ENCODE measurements at regions not wholly inside any gene's neighbourhood (a gene's known extent, or its start where the extent isn't known, plus 50 kb on each side); places are given as distances from the start of the nearest gene placed in this dataset.

DNA sequence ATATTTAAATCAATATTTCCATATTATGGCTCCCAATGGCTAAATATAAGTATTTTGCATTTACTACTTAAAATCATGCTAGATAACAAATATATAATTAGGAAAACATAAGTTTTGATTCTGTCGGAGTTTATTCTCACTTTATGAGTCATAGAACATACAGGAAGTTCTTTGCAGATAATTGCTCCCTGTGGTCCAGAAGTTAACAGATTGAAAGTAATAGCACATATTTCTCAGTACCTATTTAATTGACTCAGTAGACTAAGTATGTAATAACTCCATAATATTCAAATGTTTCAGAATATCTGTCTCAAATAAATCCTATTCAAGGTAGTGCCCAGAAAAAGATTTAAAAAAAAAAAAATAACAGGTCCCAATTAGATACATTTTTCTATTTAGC, 806.0 kb upstream of the ATXN7L3B start:
- TF ChIP-seq SP2 (IDR thresholded peaks at IDR 0.05; ENCODE audit: low read length) (no peak), SIX5 (IDR thresholded peaks at IDR 0.05; ENCODE audit: low read depth, low read length) (no peak), SRF (IDR thresholded peaks at IDR 0.05; ENCODE audit: low read depth, low read length) (no peak), JUND (IDR thresholded peaks at IDR 0.05; ENCODE audit: low read length) (no peak), EGR1 (IDR thresholded peaks at IDR 0.05; ENCODE audit: borderline replicate concordance, low read depth, low read length) (no peak), ASH2L (IDR thresholded peaks at IDR 0.05; ENCODE audit: low read length) (no peak), CTBP2 (IDR thresholded peaks at IDR 0.05; ENCODE audit: borderline replicate concordance, insufficient read depth, insufficient read length, low read length) (no peak)
- TF ChIP-seq, protein P1, sequence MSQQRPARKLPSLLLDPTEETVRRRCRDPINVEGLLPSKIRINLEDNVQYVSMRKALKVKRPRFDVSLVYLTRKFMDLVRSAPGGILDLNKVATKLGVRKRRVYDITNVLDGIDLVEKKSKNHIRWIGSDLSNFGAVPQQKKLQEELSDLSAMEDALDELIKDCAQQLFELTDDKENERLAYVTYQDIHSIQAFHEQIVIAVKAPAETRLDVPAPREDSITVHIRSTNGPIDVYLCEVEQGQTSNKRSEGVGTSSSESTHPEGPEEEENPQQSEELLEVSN (IDR thresholded peaks at IDR 0.05): no peak
- no peak overlapping the region for H3K27ac ChIP-seq (ENCODE audit: low read depth, low read length)
- H3K9me3 ChIP-seq (ENCODE audit: insufficient read depth in 2 of 2, low read depth in 1 of 2, low read length in 1 of 2): no peaks in the 10 kb centered on the region
- no peak overlapping the region for H2BK15ac ChIP-seq (ENCODE audit: low read length)
- no peak overlapping the region for H3K4ac ChIP-seq (replicated peaks; ENCODE audit: insufficient read length, low read depth, low read length)
- no peak overlapping the region for H3K18ac ChIP-seq (ENCODE audit: extremely low read depth, low read length)
- FAIRE-seq (no peak), DNase-seq (ENCODE audit: low read depth in 1 of 2, low spot score in 2 of 2) (no peak)
- H4K5ac ChIP-seq (ENCODE audit: insufficient read length, low read depth, low read length): no peak overlapping the region
- H2AFZ ChIP-seq (ENCODE audit: low read length): no peak overlapping the region
- no peaks in the 10 kb centered on the region for H4K20me1 ChIP-seq (replicated peaks in 1 of 2; ENCODE audit: control insufficient read depth in 1 of 2, insufficient read depth in 2 of 2, low read length in 2 of 2)
- no peaks in the 10 kb centered on the region for H3K23me2 ChIP-seq (ENCODE audit: low read depth, low read length)
- no peak overlapping the region for H3K56ac ChIP-seq (replicated peaks; ENCODE audit: insufficient read length, low read depth, low read length)
- H3K36me3 ChIP-seq (ENCODE audit: control insufficient read depth in 2 of 4, insufficient read depth in 4 of 4, low read length in 3 of 4): no peaks in the 10 kb centered on the region
- CTCF ChIA-PET (ENCODE audit: partially characterized antibody): interaction anchor here (0.6 kb wide), 1 partner anchor 134 kb away, joined by 3 read pairs; no protein-coding TSS in a partner anchor
- no peak overlapping the region for H2BK5ac ChIP-seq (ENCODE audit: low read depth, low read length)
- POLR2A ChIA-PET (ENCODE audit: partially characterized antibody): no interaction called here
- H4K8ac ChIP-seq (ENCODE audit: extremely low read depth, insufficient read depth, low read length): no peak overlapping the region
- H2BK120ac ChIP-seq (replicated peaks; ENCODE audit: low read depth, low read length): no peak overlapping the region
- H3K23ac ChIP-seq (ENCODE audit: insufficient read length): no peak overlapping the region
- H3K4me3 ChIP-seq (ENCODE audit: extremely low read depth in 1 of 4, insufficient read depth in 2 of 4, low read depth in 3 of 4, low read length in 4 of 4): no peak overlapping the region
- H4K91ac ChIP-seq (replicated peaks; ENCODE audit: insufficient read length, low read length): no peak overlapping the region
- 91% methylated on average over 1 of the region's 1 CpG; no CpG with 5 or more reads in 1 of the 2 experiments for WGBS, 2 experiments (ENCODE audit: extremely low coverage in 1 of 2, insufficient coverage in 1 of 2, insufficient read length in 1 of 2, insufficient replicate concordance in 2 of 2, low coverage in 1 of 2, low lambda C conversion rate in 2 of 2, missing lambda C conversion rate in 1 of 2)
- no peak overlapping the region for H2AK5ac ChIP-seq (ENCODE audit: low read depth, low read length)
- no peaks in the 10 kb centered on the region for H3K4me1 ChIP-seq (replicated peaks in 1 of 4; ENCODE audit: control insufficient read depth in 3 of 4, insufficient read depth in 4 of 4, low read length in 3 of 4)
- no peaks in the 10 kb centered on the region for H3K27me3 ChIP-seq (replicated peaks in 1 of 4; ENCODE audit: control insufficient read depth in 3 of 4, extremely low read depth in 1 of 4, insufficient read depth in 3 of 4, low read length in 3 of 4)
- H3K9ac ChIP-seq (replicated peaks in 1 of 4; ENCODE audit: extremely low read depth in 1 of 4, low read depth in 3 of 4, low read length in 3 of 4): no peak overlapping the region
- no peak overlapping the region for H3K14ac ChIP-seq (ENCODE audit: insufficient read length)
- no peak overlapping the region for H3K4me2 ChIP-seq (ENCODE audit: insufficient read depth in 1 of 2, low read depth in 2 of 2, low read length in 2 of 2)
- no peak overlapping the region for H2BK20ac ChIP-seq (ENCODE audit: low read length)
- no peaks in the 10 kb centered on the region for H3K79me2 ChIP-seq (ENCODE audit: control insufficient read depth in 1 of 2, insufficient read depth in 2 of 2, low read length in 2 of 2)
- no peak overlapping the region for H2BK12ac ChIP-seq (ENCODE audit: low read depth, low read length)
- no peaks in the 10 kb centered on the region for H3K79me1 ChIP-seq (ENCODE audit: low read depth, low read length)

Measured in H1 (cell line).